Left ventricle myocardium inferior (tissue), 1 donor: ENCODE measurements at regions not wholly inside any gene's neighbourhood (a gene's known extent, or its start where the extent isn't known, plus 50 kb on each side); places are given as distances from the start of the nearest gene placed in this dataset.

Experiments
- DNase-seq: peaks from one replicate; pipeline ENCODE4 v3.0.0-alpha.2; 2020
- H3K27ac ChIP-seq: fragments of 200-600 bp; replicated peaks from 2 replicates; pipeline ENCODE4 v1.8.0; 2021
- H3K27me3 ChIP-seq: fragments of 200-600 bp; 2 replicates; pipeline ENCODE4 v1.8.0; 2021; ENCODE audit warnings: low read depth
- H3K36me3 ChIP-seq: fragments of 200-600 bp; 2 replicates; pipeline ENCODE4 v1.8.0; 2021
- H3K4me1 ChIP-seq: fragments of 200-600 bp; 2 replicates; pipeline ENCODE4 v1.8.0; 2021
- H3K4me3 ChIP-seq: fragments of 200-600 bp; 2 replicates; pipeline ENCODE4 v1.8.0; 2021; ENCODE audit warnings: mild to moderate bottlenecking, moderate library complexity
- H3K9me3 ChIP-seq: fragments of 200-600 bp; replicated peaks from 2 replicates; pipeline ENCODE4 v1.8.0; 2021
- CTCF ChIP-seq: fragments of 200-600 bp; IDR thresholded peaks from 2 replicates; pipeline ENCODE4 v1.8.0; 2021; ENCODE audit warnings: antibody characterized with exemption, mild to moderate bottlenecking, borderline replicate concordance
- intact Hi-C: fragments of 100-400 bp; cut with micrococcal nuclease; formaldehyde crosslinking; loops from one replicate; pipeline ENCODE4 v1.11.0; 2022
- donor health status: DM: no; HTN: yes; CAD: no; lungs with severe emphysema.

GRCh38 chr13:40171566-40171965, 494.9 kb downstream of the FOXO1 start:
- H3K4me1 ChIP-seq = peaks cover 20% of the 10 kb centered on the region
- no peak for TF ChIP-seq CTCF
- H3K36me3 ChIP-seq = no peaks in the 10 kb centered on the region
- no peaks in the 10 kb centered on the region for H3K9me3 ChIP-seq
- H3K27ac ChIP-seq = no peak overlapping the region
- no peak for DNase-seq
- H3K4me3 ChIP-seq = no peak overlapping the region
- H3K27me3 ChIP-seq = peaks cover 9% of the 10 kb centered on the region
- intact Hi-C loops = no loop called here

GRCh38 chr13:40172149-40172591, 494.3 kb downstream of the FOXO1 start:
- Histone ChIP-seq H3K36me3 (no peaks in the 10 kb centered on the region), H3K27me3 (peaks cover 9% of the 10 kb centered on the region), H3K4me3 (no peak overlapping the region), H3K9me3 (no peaks in the 10 kb centered on the region), H3K27ac (no peak overlapping the region), H3K4me1 (peaks cover 20% of the 10 kb centered on the region)
- no peak for TF ChIP-seq CTCF
- intact Hi-C loops = no loop called here
- DNase-seq = no peak

DNA sequence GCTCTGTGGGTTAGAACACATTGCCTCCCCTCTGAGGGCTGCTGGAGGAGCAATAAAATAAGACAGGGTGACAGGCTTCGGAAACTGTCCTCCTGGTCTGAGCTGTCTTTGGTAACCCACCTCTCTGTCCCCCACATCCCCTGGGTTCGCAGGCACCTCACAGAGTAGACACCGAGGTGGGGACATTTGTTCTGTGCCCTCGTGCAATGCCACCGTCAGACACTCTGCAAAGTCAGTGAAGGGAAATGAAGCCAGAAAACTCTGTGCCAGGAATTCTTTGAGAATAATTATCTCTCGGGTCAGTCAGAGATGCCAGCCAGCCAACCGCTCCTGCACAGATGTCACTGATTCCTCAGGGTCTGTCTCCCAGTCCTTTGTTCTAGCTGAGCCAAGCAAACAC, 493.6 kb downstream of the FOXO1 start:
- H3K9me3 ChIP-seq = no peaks in the 10 kb centered on the region
- DNase-seq = no peak
- no peaks in the 10 kb centered on the region for H3K36me3 ChIP-seq

GRCh38 chr13:40175639-40176038, 490.8 kb downstream of the FOXO1 start:
- Histone ChIP-seq H3K4me1 (peaks cover 20% of the 10 kb centered on the region), H3K36me3 (no peaks in the 10 kb centered on the region), H3K27me3 (peaks cover 9% of the 10 kb centered on the region), H3K9me3 (no peaks in the 10 kb centered on the region), H3K4me3 (no peak overlapping the region), H3K27ac (no peak overlapping the region)
- no peak for TF ChIP-seq CTCF
- no peak for DNase-seq
- intact Hi-C loops = no loop called here

More for the DNA sequence above, 493.6 kb downstream of the FOXO1 start:
- no peak overlapping the region for H3K27ac ChIP-seq
- H3K27me3 ChIP-seq = peaks cover 9% of the 10 kb centered on the region
- H3K4me1 ChIP-seq = peaks cover 20% of the 10 kb centered on the region
- intact Hi-C loops = no loop called here
- TF ChIP-seq CTCF = no peak
- no peak overlapping the region for H3K4me3 ChIP-seq

- H3K27ac ChIP-seq = no peak overlapping the region
- DNase-seq = no peak
Measured at GRCh38 chr13:40176242-40176641, 490.2 kb downstream of the FOXO1 start.

More at GRCh38 chr13:40176242-40176641, 490.2 kb downstream of the FOXO1 start:
- Histone ChIP-seq H3K4me3 (no peak overlapping the region), H3K27me3 (peaks cover 9% of the 10 kb centered on the region), H3K36me3 (no peaks in the 10 kb centered on the region), H3K4me1 (peaks cover 18% of the 10 kb centered on the region), H3K9me3 (no peaks in the 10 kb centered on the region)
- no peak for TF ChIP-seq CTCF
- intact Hi-C loops = no loop called here
